Tibial nerve (tissue), 4 donors: ENCODE measurements at regions not wholly inside any gene's neighbourhood (a gene's known extent, or its start where the extent isn't known, plus 50 kb on each side); places are given as distances from the start of the nearest gene placed in this dataset.

ENCODE experiments used
- CTCF ChIP-seq, 5 experiments: fragments of 200-600 bp in 3 of 5; fragments of 450-650 bp in 2 of 5; sonication (generic) in 3 of 5; IDR thresholded peaks; one replicate each; pipeline ENCODE4 v1.5.1; 2016 to 2019; ENCODE audit warnings: antibody characterized with exemption in 5 of 5, mild to moderate bottlenecking in 3 of 5, moderate library complexity in 2 of 5
- EP300 ChIP-seq, 2 donors: sonication (generic); formaldehyde crosslinking; IDR thresholded peaks; one replicate each; pipeline ENCODE4 v1.6.1; 2017; ENCODE audit warnings: antibody characterized with exemption in 2 of 2, mild to moderate bottlenecking in 1 of 2
- POLR2A ChIP-seq, 2 donors: fragments of 450-650 bp; IDR thresholded peaks; one replicate each; pipeline ENCODE4 v1.6.1; 2017; ENCODE audit warnings: antibody characterized with exemption in 2 of 2, mild to moderate bottlenecking in 2 of 2, moderate library complexity in 2 of 2

DNA sequence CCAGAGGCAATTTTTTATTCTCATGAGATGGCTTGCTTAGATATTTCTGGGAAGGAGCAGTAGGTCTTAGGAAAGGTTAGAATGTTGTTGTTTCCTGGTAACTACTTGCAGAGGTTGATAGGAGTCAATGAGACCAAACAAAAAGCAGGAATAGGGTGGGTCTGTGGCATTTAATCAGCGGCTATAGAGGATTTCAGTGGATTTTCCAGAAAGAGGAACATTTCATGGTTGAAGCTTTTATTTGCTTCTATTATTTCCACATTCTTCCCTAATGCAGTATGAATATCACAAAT, 111.3 kb upstream of the PALMD start:
- TF ChIP-seq POLR2A (IDR thresholded peaks at IDR 0.05) (no peak), CTCF (IDR thresholded peaks at IDR 0.05) (no peak), EP300 (IDR thresholded peaks at IDR 0.05) (peak in 1 of 2 donors; percentile 47)
